ENCODE measurements at regions not wholly inside any gene's neighbourhood (a gene's known extent, or its start where the extent isn't known, plus 50 kb on each side); places are given as distances from the start of the nearest gene placed in this dataset.

DNA sequence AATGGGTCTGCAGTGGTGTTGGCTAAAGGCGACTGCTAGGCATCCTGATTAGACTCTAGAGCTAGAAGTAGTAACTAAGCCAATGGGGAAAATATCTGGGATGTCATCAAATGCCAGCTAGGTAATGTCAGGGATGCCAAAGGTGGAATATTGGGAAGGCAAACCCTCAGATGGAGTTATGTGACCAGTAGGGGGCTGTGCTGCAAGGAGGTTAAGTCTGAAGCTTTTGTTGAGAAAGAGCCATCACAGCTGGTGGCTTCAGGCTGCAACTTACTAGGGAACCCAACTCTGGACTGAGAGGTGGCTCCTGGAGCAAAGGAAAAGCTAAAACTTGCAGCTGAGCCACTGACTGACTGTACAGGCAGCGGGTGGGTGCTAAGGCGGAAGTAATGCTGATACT lies 576.9 kb upstream of the GHITM start:
- 93% methylated on average over 3 of the region's 3 CpGs for WGBS (ENCODE audit: insufficient coverage)
- no peaks in the 10 kb centered on the region for H3K36me3 Mint-ChIP-seq

GRCh38 chr10:83564889-83565588 lies 574.3 kb upstream of the GHITM start:
- no peak for TF ChIP-seq CTCF (IDR thresholded peaks at IDR 0.05)
- no peak overlapping the region for H3K27ac Mint-ChIP-seq
- H3K4me1 Mint-ChIP-seq: no peaks in the 10 kb centered on the region
- Histone ChIP-seq H4K20me1 (ENCODE audit: insufficient read depth, low read length) (no peaks in the 10 kb centered on the region), H3K4me1 (ENCODE audit: control insufficient read depth in 1 of 2, insufficient read depth in 2 of 2, low read length in 2 of 2) (no peaks in the 10 kb centered on the region), H3K9ac (ENCODE audit: insufficient read depth, low read length, poor library complexity, severe bottlenecking) (no peak overlapping the region), H3K4me2 (replicated peaks; ENCODE audit: extremely low read depth, low read length, poor library complexity, severe bottlenecking) (no peak overlapping the region), H3K27me3 (ENCODE audit: control insufficient read depth in 2 of 2, insufficient read depth in 2 of 2, low read length in 2 of 2) (no peaks in the 10 kb centered on the region), H3K4me3 (replicated peaks in 1 of 3; ENCODE audit: low read depth in 2 of 3, low read length in 3 of 3) (no peak overlapping the region), H3K27ac (ENCODE audit: low read depth in 1 of 2, low read length in 2 of 2) (no peak overlapping the region), H2AFZ (ENCODE audit: insufficient read depth, low read depth, low read length, poor library complexity, severe bottlenecking) (no peak overlapping the region), H3K36me3 (replicated peaks in 1 of 2; ENCODE audit: control insufficient read depth in 1 of 2, insufficient read depth in 2 of 2, low read length in 2 of 2) (no peaks in the 10 kb centered on the region), H3K9me3 (replicated peaks in 1 of 2; ENCODE audit: control insufficient read depth in 1 of 2, insufficient read depth in 1 of 2, low read length in 2 of 2) (peaks cover 26 to 27% of the 10 kb centered on the region in 2 donors), H3K79me2 (ENCODE audit: insufficient read depth, low read length) (no peaks in the 10 kb centered on the region)
- DNase-seq: no peak
- peaks cover 0 to 24% (median 13%) of the 10 kb centered on the region in 7 donors for H3K9me3 Mint-ChIP-seq
- intact Hi-C loops (cut with micrococcal nuclease): no loop called here
- H3K27me3 Mint-ChIP-seq (ENCODE audit: low read depth in 3 of 3): no peaks in the 10 kb centered on the region
- no peak overlapping the region for H3K4me3 Mint-ChIP-seq
- H3K36me3 Mint-ChIP-seq: no peaks in the 10 kb centered on the region
- 97% methylated on average over 27 of the region's 32 CpGs for WGBS (ENCODE audit: insufficient coverage)

More for the DNA sequence above, 576.9 kb upstream of the GHITM start:
- H3K9me3 ChIP-seq (replicated peaks in 1 of 2; ENCODE audit: control insufficient read depth in 1 of 2, insufficient read depth in 1 of 2, low read length in 2 of 2): peaks cover 26 to 30% of the 10 kb centered on the region in 2 donors
- TF ChIP-seq CTCF (IDR thresholded peaks at IDR 0.05): no peak
- Mint-ChIP-seq H3K4me3 (no peak overlapping the region), H3K4me1 (no peaks in the 10 kb centered on the region), H3K27ac (no peak overlapping the region), H3K27me3 (ENCODE audit: low read depth in 3 of 3) (no peaks in the 10 kb centered on the region), H3K9me3 (peaks cover 2 to 24% (median 12%) of the 10 kb centered on the region in 7 donors)
- H3K9ac ChIP-seq (ENCODE audit: insufficient read depth, low read length, poor library complexity, severe bottlenecking): no peak overlapping the region
- DNase-seq: no peak
- H3K4me1 ChIP-seq (ENCODE audit: control insufficient read depth in 1 of 2, insufficient read depth in 2 of 2, low read length in 2 of 2): no peaks in the 10 kb centered on the region
- no peak overlapping the region for H3K27ac ChIP-seq (ENCODE audit: low read depth in 1 of 2, low read length in 2 of 2)
- no peaks in the 10 kb centered on the region for H3K36me3 ChIP-seq (replicated peaks in 1 of 2; ENCODE audit: control insufficient read depth in 1 of 2, insufficient read depth in 2 of 2, low read length in 2 of 2)
- no peak overlapping the region for H3K4me3 ChIP-seq (replicated peaks in 1 of 3; ENCODE audit: low read depth in 2 of 3, low read length in 3 of 3)
- H3K4me2 ChIP-seq (replicated peaks; ENCODE audit: extremely low read depth, low read length, poor library complexity, severe bottlenecking): no peak overlapping the region
- no peaks in the 10 kb centered on the region for H3K27me3 ChIP-seq (ENCODE audit: control insufficient read depth in 2 of 2, insufficient read depth in 2 of 2, low read length in 2 of 2)
- H4K20me1 ChIP-seq (ENCODE audit: insufficient read depth, low read length): no peaks in the 10 kb centered on the region
- H3K79me2 ChIP-seq (ENCODE audit: insufficient read depth, low read length): no peaks in the 10 kb centered on the region
- intact Hi-C loops (cut with micrococcal nuclease): no loop called here
- H2AFZ ChIP-seq (ENCODE audit: insufficient read depth, low read depth, low read length, poor library complexity, severe bottlenecking): no peak overlapping the region

Measured in CD14-positive monocyte (primary cell).